CD14-positive monocyte (primary cell): ENCODE measurements at regions not wholly inside any gene's neighbourhood (a gene's known extent, or its start where the extent isn't known, plus 50 kb on each side); places are given as distances from the start of the nearest gene placed in this dataset.

Experiments
- DNase-seq, 3 donors: peaks; one replicate each; pipeline ENCODE4 v3.0.0-alpha.2; 2011 to 2022
- H2AFZ ChIP-seq: 2 replicates; pipeline ENCODE4 v1.6.0; 2012; ENCODE audit warnings: mild to moderate bottlenecking, low read depth, low read length, inconsistent platforms; ENCODE audit not compliant: insufficient read depth, poor library complexity, severe bottlenecking
- H3K27ac ChIP-seq, 2 donors: 1 replicate in 1 of 2; 2 replicates in 1 of 2; pipeline ENCODE4 v1.5.1; 2012 to 2013; ENCODE audit warnings: low read length in 2 of 2, control low read depth in 1 of 2, inconsistent platforms in 1 of 2, low read depth in 1 of 2, mild to moderate bottlenecking in 1 of 2
- H3K27me3 ChIP-seq, 2 donors: one replicate each; pipeline versions ENCODE4 v1.6.0 to v1.6.1; 2011 to 2013; ENCODE audit warnings: low read length in 2 of 2; ENCODE audit not compliant: control insufficient read depth in 2 of 2, insufficient read depth in 2 of 2
- H3K36me3 ChIP-seq, 2 donors: replicated peaks in 1 of 2; 1 replicate in 1 of 2; 2 replicates in 1 of 2; pipeline versions ENCODE4 v1.5.1 to v1.6.1; 2012 to 2013; ENCODE audit warnings: low read length in 2 of 2, control low read depth in 1 of 2, inconsistent platforms in 1 of 2, mild to moderate bottlenecking in 1 of 2; ENCODE audit not compliant: insufficient read depth in 2 of 2, control insufficient read depth in 1 of 2
- H3K4me1 ChIP-seq, 2 donors: 1 replicate in 1 of 2; 2 replicates in 1 of 2; pipeline versions ENCODE4 v1.5.1 to v1.6.1; 2012 to 2013; ENCODE audit warnings: low read length in 2 of 2, control low read depth in 1 of 2, inconsistent platforms in 1 of 2, mild to moderate bottlenecking in 1 of 2, moderate library complexity in 1 of 2; ENCODE audit not compliant: insufficient read depth in 2 of 2, control insufficient read depth in 1 of 2
- H3K4me2 ChIP-seq: replicated peaks from 2 replicates; pipeline ENCODE3; 2012; ENCODE audit warnings: low read length, moderate library complexity, mild to moderate bottlenecking; ENCODE audit not compliant: poor library complexity, severe bottlenecking; ENCODE audit errors: extremely low read depth
- H3K4me3 ChIP-seq, 3 experiments: fragments of 200-600 bp in 1 of 3; sonication (generic) in 1 of 3; replicated peaks in 1 of 3; 1 replicate in 2 of 3; 2 replicates in 1 of 3; pipeline ENCODE4 v1.5.1; 2011 to 2013; ENCODE audit warnings: low read length in 3 of 3, mild to moderate bottlenecking in 3 of 3, control low read depth in 2 of 3, low read depth in 2 of 3, inconsistent platforms in 1 of 3, moderate library complexity in 1 of 3
- H3K79me2 ChIP-seq: 2 replicates; pipeline ENCODE4 v1.6.0; 2012; ENCODE audit warnings: mild to moderate bottlenecking, control low read depth, inconsistent platforms, low read length, moderate library complexity; ENCODE audit not compliant: insufficient read depth
- H3K9ac ChIP-seq: 2 replicates; pipeline ENCODE4 v1.6.0; 2017; ENCODE audit warnings: low read length, mild to moderate bottlenecking; ENCODE audit not compliant: insufficient read depth, poor library complexity, severe bottlenecking
- H3K9me3 ChIP-seq, 2 donors: replicated peaks in 1 of 2; 1 replicate in 1 of 2; 2 replicates in 1 of 2; pipeline versions ENCODE4 v1.5.1 to v1.6.1; 2012 to 2013; ENCODE audit warnings: low read length in 2 of 2, control low read depth in 1 of 2; ENCODE audit not compliant: control insufficient read depth in 1 of 2, insufficient read depth in 1 of 2
- H4K20me1 ChIP-seq: 2 replicates; pipeline ENCODE4 v1.6.0; 2012; ENCODE audit warnings: mild to moderate bottlenecking, low read length, control low read depth, moderate library complexity; ENCODE audit not compliant: insufficient read depth
- H3K27ac Mint-ChIP-seq, 7 donors: one replicate each; pipeline ENCODE4 v1.8.0; 2020; ENCODE audit warnings: mild to moderate bottlenecking in 7 of 7, mixed read lengths in 7 of 7, moderate library complexity in 6 of 7, inconsistent platforms in 2 of 7
- H3K27me3 Mint-ChIP-seq, 3 donors: one replicate each; pipeline ENCODE4 v1.8.0; 2021 to 2022; ENCODE audit warnings: low read depth in 3 of 3, mild to moderate bottlenecking in 3 of 3, mixed read lengths in 3 of 3, moderate library complexity in 3 of 3, inconsistent platforms in 1 of 3
- H3K36me3 Mint-ChIP-seq, 2 donors: one replicate each; pipeline ENCODE4 v1.8.0; 2020; ENCODE audit warnings: mixed read lengths in 2 of 2, inconsistent platforms in 1 of 2, mild to moderate bottlenecking in 1 of 2
- H3K4me1 Mint-ChIP-seq: one replicate; pipeline ENCODE4 v1.8.0; 2020; ENCODE audit warnings: mild to moderate bottlenecking, mixed read lengths
- H3K4me3 Mint-ChIP-seq, 2 donors: one replicate each; pipeline ENCODE4 v1.8.0; 2020; ENCODE audit warnings: mild to moderate bottlenecking in 2 of 2, mixed read lengths in 2 of 2, moderate library complexity in 1 of 2
- H3K9me3 Mint-ChIP-seq, 7 donors: one replicate each; pipeline ENCODE4 v1.8.0; 2020 to 2022; ENCODE audit warnings: mixed read lengths in 7 of 7, mild to moderate bottlenecking in 6 of 7, moderate library complexity in 6 of 7, inconsistent platforms in 2 of 7
- WGBS: methylation state at CpG from one replicate; pipeline ENCODE4 v1.1.5; 2013; ENCODE audit warnings: missing lambda C conversion rate; ENCODE audit not compliant: insufficient coverage; 5-methylcytosine and 5-hydroxymethylcytosine counted together
- intact Hi-C, 2 donors: fragments of 100-400 bp; cut with micrococcal nuclease; formaldehyde crosslinking; loops; one replicate each; pipeline versions ENCODE4 v1.15.0 to v1.15.1; 2023
- TF ChIP-seq, protein P1 (sequence below): fragments of 200-600 bp; IDR thresholded peaks from one replicate; pipeline ENCODE4 v1.8.0; 2022; ENCODE audit warnings: antibody characterized with exemption, mild to moderate bottlenecking

DNA sequence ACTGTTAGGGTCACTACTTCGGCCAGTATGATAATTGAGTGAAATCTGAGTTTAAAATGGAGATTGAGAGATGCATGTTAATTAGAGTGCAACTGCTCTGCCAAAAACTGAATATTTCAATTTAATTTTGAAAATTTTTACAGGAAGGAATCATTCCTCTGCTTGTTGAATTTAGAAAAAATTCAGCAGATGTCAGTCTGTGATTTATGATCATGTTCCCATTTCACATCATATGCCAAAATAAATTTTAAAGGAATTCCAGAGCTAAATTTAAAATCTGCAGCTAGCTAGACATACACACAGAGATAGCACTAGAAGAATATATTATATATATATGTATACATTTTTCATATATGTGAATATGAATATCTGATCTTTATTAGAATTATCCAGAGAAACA is 797.6 kb upstream of the TMEM132C start:
- H4K20me1 ChIP-seq: no peaks in the 10 kb centered on the region
- Mint-ChIP-seq H3K27ac (no peak overlapping the region), H3K27me3 (no peaks in the 10 kb centered on the region), H3K4me1 (no peaks in the 10 kb centered on the region), H3K9me3 (peaks cover 0 to 14% (median 3%) of the 10 kb centered on the region in 7 donors), H3K36me3 (no peaks in the 10 kb centered on the region), H3K4me3 (no peak overlapping the region)
- no peak overlapping the region for H3K4me3 ChIP-seq
- no peaks in the 10 kb centered on the region for H3K79me2 ChIP-seq
- no peak overlapping the region for H3K27ac ChIP-seq
- no peaks in the 10 kb centered on the region for H3K36me3 ChIP-seq
- intact Hi-C loops: no loop called here
- H3K27me3 ChIP-seq: no peaks in the 10 kb centered on the region
- WGBS: 60% methylated on average over 1 of the region's 1 CpG
- H3K4me2 ChIP-seq: no peak overlapping the region
- TF ChIP-seq, protein P1, sequence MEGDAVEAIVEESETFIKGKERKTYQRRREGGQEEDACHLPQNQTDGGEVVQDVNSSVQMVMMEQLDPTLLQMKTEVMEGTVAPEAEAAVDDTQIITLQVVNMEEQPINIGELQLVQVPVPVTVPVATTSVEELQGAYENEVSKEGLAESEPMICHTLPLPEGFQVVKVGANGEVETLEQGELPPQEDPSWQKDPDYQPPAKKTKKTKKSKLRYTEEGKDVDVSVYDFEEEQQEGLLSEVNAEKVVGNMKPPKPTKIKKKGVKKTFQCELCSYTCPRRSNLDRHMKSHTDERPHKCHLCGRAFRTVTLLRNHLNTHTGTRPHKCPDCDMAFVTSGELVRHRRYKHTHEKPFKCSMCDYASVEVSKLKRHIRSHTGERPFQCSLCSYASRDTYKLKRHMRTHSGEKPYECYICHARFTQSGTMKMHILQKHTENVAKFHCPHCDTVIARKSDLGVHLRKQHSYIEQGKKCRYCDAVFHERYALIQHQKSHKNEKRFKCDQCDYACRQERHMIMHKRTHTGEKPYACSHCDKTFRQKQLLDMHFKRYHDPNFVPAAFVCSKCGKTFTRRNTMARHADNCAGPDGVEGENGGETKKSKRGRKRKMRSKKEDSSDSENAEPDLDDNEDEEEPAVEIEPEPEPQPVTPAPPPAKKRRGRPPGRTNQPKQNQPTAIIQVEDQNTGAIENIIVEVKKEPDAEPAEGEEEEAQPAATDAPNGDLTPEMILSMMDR: no peak
- no peak for DNase-seq
- no peaks in the 10 kb centered on the region for H3K4me1 ChIP-seq
- H3K9me3 ChIP-seq: peaks cover 0 to 5% of the 10 kb centered on the region in 2 donors
- no peak overlapping the region for H2AFZ ChIP-seq
- H3K9ac ChIP-seq: no peak overlapping the region

DNA sequence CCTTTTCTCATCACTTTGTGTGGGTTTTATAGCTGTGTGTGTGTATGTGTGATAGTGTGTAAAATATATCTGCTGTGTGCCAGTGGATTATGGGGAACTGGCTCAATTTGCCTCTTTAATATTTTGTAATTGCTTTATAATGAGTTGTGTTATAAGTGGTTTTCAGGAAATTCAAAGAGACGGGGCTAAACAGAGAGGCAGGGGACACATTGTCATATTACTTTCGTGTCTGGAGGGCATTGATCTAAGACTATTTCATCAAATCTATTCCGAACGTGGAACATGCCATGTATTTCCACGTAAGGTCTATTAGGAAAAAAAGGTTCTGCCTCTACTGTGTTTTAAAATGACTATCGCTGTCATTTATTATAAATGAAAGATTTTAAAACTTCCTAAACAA is 793.2 kb upstream of the TMEM132C start:
- Histone ChIP-seq H3K4me3 (no peak overlapping the region), H3K9me3 (peaks cover 0 to 5% of the 10 kb centered on the region in 2 donors), H3K36me3 (no peaks in the 10 kb centered on the region), H2AFZ (no peak overlapping the region), H4K20me1 (no peaks in the 10 kb centered on the region), H3K27me3 (no peaks in the 10 kb centered on the region), H3K79me2 (no peaks in the 10 kb centered on the region), H3K9ac (no peak overlapping the region), H3K4me2 (no peak overlapping the region), H3K4me1 (no peaks in the 10 kb centered on the region), H3K27ac (no peak overlapping the region)
- TF ChIP-seq, protein P1: no peak
- H3K9me3 Mint-ChIP-seq: peaks cover 0 to 17% (median 2%) of the 10 kb centered on the region in 7 donors
- WGBS: 97% methylated on average over 4 of the region's 6 CpGs
- H3K27me3 Mint-ChIP-seq: no peaks in the 10 kb centered on the region
- no peak overlapping the region for H3K27ac Mint-ChIP-seq
- no peak overlapping the region for H3K4me3 Mint-ChIP-seq
- H3K36me3 Mint-ChIP-seq: no peaks in the 10 kb centered on the region
- no peaks in the 10 kb centered on the region for H3K4me1 Mint-ChIP-seq
- intact Hi-C loops: no loop called here
- no peak for DNase-seq
